ENCODE measurements at regions not wholly inside any gene's neighbourhood (a gene's known extent, or its start where the extent isn't known, plus 50 kb on each side); places are given as distances from the start of the nearest gene placed in this dataset.

- peaks cover 0 to 6% of the 10 kb centered on the region in 2 experiments; a peak in 3 of 5 replicates for H3K9me3 Mint-ChIP-seq
- H3K27me3 Mint-ChIP-seq (ENCODE audit: low read depth) = no peaks in the 10 kb centered on the region
- H3K14ac ChIP-seq (ENCODE audit: insufficient read depth, low read length) = no peak overlapping the region
- no peak overlapping the region for H4K8ac ChIP-seq (replicated peaks; ENCODE audit: insufficient read length, low read depth, low read length)
- H2AK5ac ChIP-seq (ENCODE audit: insufficient read length, low read length) = no peak overlapping the region
- TF ChIP-seq CTCF (conservative IDR thresholded peaks at IDR 0.05) = no peak
- no peaks in the 10 kb centered on the region for H3K79me1 ChIP-seq (ENCODE audit: insufficient read depth, low read depth, low read length, poor library complexity, severe bottlenecking)
- H3T11ph ChIP-seq (ENCODE audit: low read length) = no peak overlapping the region
- no peak overlapping the region for H2BK5ac ChIP-seq (ENCODE audit: insufficient read length, low read length)
- no peak overlapping the region for H4K91ac ChIP-seq (ENCODE audit: insufficient read length, low read depth, low read length)
- H3K27ac Mint-ChIP-seq = no peak overlapping the region
- no peak overlapping the region for H3K27ac ChIP-seq (ENCODE audit: insufficient read length, low read depth, low read length)
- H2BK15ac ChIP-seq (ENCODE audit: low read depth, low read length) = no peak overlapping the region
- no peaks in the 10 kb centered on the region for H3K79me2 ChIP-seq (ENCODE audit: insufficient read depth, low read length)
- no peak overlapping the region for H3K9ac ChIP-seq (ENCODE audit: extremely low read depth, insufficient read length, low read length)
- H3K4me1 Mint-ChIP-seq = peaks cover 5 to 9% of the 10 kb centered on the region in 2 experiments; a peak in 3 of 4 replicates
- DNase-seq = no peak
- WGBS (ENCODE audit: extremely low coverage, insufficient read length, low lambda C conversion rate) = no CpG with 5 or more reads among the region's 2 CpGs
- H4K5ac ChIP-seq (ENCODE audit: insufficient read length, low read depth, low read length) = no peak overlapping the region
- no peaks in the 10 kb centered on the region for H3K4me1 ChIP-seq (ENCODE audit: insufficient read depth, low read length)
- H2BK20ac ChIP-seq (ENCODE audit: low read depth, low read length, poor library complexity, severe bottlenecking) = no peak overlapping the region
- no peak overlapping the region for H3K56ac ChIP-seq (ENCODE audit: insufficient read length, low read depth, low read length)
- H3K23ac ChIP-seq (ENCODE audit: insufficient read length, low read depth, low read length) = no peak overlapping the region
- H3K27me3 ChIP-seq (ENCODE audit: insufficient read depth, low read length) = no peaks in the 10 kb centered on the region
- H2BK12ac ChIP-seq (ENCODE audit: insufficient read length, low read depth, low read length) = no peak overlapping the region
- H4K20me1 ChIP-seq (ENCODE audit: control insufficient read depth, insufficient read depth, insufficient read length) = no peaks in the 10 kb centered on the region
- no peak overlapping the region for H3K4ac ChIP-seq (ENCODE audit: low read depth, low read length)
- no peak overlapping the region for H3K4me2 ChIP-seq (ENCODE audit: insufficient read depth, insufficient read length, low read length)
- no peaks in the 10 kb centered on the region for H3K9me3 ChIP-seq (ENCODE audit: control insufficient read depth, low read depth, low read length)
- H3K36me3 Mint-ChIP-seq (ENCODE audit: insufficient read depth in 1 of 3, low read depth in 3 of 3) = peaks cover 0 to 2% (median 0%) of the 10 kb centered on the region in 3 experiments; a peak in 1 of 7 replicates
- H2AFZ ChIP-seq (ENCODE audit: low read length) = no peak overlapping the region
- no peak overlapping the region for H3K18ac ChIP-seq (ENCODE audit: insufficient read length, low read depth, low read length)
- no peak overlapping the region for H3K4me3 Mint-ChIP-seq
- H2BK120ac ChIP-seq (ENCODE audit: low read depth, low read length, poor library complexity, severe bottlenecking) = no peak overlapping the region
- no peaks in the 10 kb centered on the region for H3K23me2 ChIP-seq (ENCODE audit: insufficient read length, low read depth, low read length, poor library complexity, severe bottlenecking)
These were observed 135.0 kb downstream of the IRS1 start for GRCh38 chr2:226664661-226665060.

Data from H9 (cell line).